Loucy (cell line): ENCODE measurements at regions not wholly inside any gene's neighbourhood (a gene's known extent, or its start where the extent isn't known, plus 50 kb on each side); places are given as distances from the start of the nearest gene placed in this dataset.

Source experiments
- CTCF ChIP-seq: fragments of 200-600 bp; sonication (generic); conservative IDR thresholded peaks from 2 replicates; pipeline ENCODE4 v1.5.1; 2014; ENCODE audit warnings: mild to moderate bottlenecking, antibody characterized with exemption, low read length
- EZH2phosphoT487 ChIP-seq: fragments of 200-600 bp; IDR thresholded peaks from 2 replicates; pipeline ENCODE4 v1.6.1; 2018; ENCODE audit warnings: antibody characterized with exemption, mild to moderate bottlenecking, moderate library complexity, borderline replicate concordance

- TF ChIP-seq CTCF (no peak), EZH2phosphoT487 (no peak)
These were observed 1472.4 kb downstream of the SI start for GRCh38 chr3:163605915-163606314.
